GM18907 (cell line): ENCODE measurements at regions not wholly inside any gene's neighbourhood (a gene's known extent, or its start where the extent isn't known, plus 50 kb on each side); places are given as distances from the start of the nearest gene placed in this dataset.
"Not testable (repeated sequence)": the region's sequence is repeated elsewhere in the genome, so short reads cannot be mapped to it uniquely, and the experiment has no call there.

ENCODE experiments used
- ATAC-seq: cut with Tn5 transposase; IDR thresholded peaks from one replicate; pipeline ENCODE4 v1.9.1; 2021; ENCODE audit warnings: mild to moderate bottlenecking, moderate library complexity; ENCODE audit not compliant: unreplicated experiment

DNA sequence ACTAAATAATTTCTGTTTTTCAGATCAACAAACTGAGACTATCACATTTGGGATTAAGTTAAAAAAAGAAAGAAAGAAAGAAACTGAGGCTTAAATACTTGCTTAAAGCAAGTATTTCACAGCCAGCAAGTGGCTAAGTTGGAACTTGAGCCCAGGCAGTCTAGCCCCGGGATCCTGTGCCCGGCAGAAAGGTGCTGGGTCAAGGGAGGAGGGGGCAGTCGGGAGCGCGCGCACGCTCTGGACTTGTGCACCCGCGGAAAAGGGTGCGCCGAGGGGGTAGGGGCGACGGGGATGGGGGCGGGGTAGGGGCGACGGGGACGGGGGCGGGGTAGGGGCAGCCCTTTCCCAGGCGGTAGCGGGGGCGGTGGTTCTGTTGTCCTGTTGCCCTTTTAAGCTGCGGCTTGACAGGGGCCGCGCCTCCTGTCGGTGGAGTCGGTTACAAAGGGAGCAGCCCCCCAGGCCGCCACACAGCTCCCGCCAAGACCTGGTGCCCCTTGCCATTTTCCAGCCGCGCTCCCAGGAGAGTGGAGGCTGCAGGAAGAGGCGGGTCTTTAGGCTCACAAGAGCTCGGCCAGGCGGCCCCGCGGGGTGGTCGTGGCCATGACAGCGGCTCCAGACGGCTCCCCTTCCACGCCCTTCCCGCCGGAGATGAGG is 60.6 kb downstream of the GOLGA8T start:
- not testable (repeated sequence) for ATAC-seq

DNA sequence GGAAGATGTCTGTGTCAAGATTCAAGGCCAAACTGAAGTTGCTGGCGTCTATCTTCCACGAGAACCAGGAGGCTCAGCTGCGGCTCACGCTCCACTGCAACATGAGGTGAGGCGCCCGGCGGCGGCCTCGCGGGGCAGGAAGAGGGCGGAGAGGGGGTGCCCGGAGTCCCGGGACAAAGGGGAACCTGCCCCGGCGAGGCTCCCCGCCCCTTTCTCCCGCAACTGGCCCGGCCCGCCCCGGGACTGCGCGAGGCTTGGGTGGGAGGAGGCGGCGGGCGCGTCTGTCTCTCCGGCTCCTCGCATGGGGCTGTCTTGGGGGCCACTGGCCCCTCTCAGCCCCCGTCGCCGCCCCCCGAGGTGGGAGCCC is 61.1 kb downstream of the GOLGA8T start:
- ATAC-seq: not testable (repeated sequence)

DNA sequence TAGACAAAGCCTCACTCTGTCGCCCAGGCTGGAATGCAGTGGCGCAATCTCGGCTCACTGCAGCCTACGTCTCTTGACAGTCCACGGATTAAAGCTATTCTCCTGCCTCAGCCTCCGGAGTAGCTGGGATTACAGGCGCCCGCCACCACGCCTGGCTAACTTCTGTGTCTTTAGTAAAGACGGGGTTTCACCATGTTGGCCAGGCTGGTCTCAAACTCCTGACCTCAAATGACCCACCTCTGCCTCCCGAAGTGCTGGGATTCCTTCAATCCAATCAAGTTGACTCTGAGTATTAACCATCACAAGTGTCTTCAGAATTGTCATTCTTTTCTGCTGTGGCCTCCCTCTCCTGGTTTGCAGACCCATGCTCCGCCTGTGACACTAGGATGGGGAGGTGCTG is 61.9 kb downstream of the GOLGA8T start:
- not testable (repeated sequence) for ATAC-seq

DNA sequence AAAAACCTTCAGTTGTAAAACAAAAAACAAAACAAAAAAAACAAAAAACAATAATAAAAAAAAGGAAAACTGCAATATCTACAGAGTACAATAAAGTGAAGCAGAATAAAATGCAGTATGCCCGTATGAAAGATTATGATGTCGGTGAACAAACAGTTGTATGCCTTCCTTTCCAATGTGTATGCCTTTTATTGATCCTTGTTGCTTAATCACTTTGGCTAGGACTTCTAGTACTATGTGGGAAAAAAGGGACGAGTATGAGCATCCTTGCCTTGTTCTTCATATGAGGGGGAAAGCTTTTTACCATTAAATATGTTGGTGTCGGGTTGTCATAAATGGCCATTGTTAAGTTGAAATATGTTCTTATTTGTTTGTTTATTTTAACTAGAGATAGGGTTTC is 66.7 kb downstream of the GOLGA8T start:
- ATAC-seq: not testable (repeated sequence)

DNA sequence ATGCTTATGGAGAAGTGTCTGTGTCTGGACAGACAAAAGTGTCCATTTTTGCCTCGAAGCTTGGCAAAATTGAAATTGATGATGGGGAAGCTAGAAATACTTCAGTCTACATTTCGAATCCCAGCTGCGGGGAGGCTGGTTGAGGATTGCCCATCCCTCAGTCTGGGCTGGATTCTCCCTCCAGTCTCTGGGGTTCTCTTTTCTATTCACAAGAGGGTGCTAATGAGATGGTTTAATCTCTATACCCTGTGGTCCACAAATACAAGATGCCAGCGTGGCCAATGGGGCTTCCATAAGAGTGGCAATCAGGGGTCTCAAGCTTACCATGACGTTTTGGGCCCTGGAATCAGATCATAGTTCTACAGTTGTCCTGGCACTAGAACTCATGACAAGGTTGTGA is 78.9 kb downstream of the GOLGA8T start:
- not testable (repeated sequence) for ATAC-seq

DNA sequence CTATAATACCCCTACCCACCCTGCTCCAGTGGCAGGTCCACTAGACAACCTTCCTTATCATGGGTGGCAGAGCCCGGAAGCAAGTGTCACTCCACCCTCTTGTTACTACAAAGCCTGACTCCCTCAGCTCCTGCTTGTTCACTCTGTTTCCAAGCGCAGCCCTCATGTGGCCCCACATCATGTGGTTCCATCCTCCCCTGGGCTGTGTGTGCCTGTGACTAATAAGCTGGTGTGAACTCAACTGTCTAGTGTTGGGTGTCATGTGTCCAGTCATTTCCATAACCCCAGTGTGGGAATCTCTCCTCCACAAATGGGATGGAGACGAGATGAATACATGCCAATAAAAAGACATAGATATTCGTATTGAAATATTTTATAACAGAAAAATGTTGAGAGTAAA is 87.0 kb downstream of the GOLGA8T start:
- not testable (repeated sequence) for ATAC-seq

DNA sequence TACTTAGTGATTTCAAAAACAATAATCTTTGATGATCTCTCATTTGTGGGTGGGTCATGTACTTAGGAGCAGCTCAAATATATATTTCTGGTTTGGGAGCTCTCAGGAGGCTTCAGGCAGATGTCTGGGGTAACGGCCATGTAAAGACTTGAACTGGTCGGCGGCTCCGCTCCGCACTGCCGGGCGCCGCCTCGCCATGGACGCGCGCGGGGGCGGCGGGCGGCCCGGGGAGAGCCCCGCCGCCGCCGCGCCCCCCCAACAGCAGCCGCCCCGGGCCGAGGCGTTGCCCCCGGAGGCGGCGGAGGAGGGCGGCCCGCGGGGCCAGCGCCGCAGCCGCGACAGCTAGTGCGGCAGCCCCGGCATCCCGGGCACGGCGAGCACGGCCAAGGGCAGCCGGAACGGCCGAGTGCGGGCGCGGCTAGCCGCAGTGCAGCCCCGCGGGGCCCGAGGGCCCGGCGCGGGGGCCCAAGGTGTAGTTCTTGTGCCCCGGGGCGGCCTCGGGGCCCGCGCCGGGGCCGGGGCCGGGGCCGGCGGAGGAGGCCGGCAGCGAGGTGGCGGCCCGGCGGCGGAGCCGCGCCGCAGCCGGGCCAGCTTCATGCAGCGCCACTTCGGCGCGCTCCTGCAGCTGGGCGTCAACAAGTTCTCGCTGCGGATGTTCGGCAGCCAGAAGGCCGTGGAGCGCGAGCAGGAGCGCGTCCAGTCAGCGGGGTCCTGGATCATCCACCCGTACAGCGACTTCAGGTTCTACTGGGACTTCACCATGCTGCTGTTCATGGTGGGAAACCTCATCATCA is 88.1 kb downstream of the GOLGA8T start:
- not testable (repeated sequence) for ATAC-seq

DNA sequence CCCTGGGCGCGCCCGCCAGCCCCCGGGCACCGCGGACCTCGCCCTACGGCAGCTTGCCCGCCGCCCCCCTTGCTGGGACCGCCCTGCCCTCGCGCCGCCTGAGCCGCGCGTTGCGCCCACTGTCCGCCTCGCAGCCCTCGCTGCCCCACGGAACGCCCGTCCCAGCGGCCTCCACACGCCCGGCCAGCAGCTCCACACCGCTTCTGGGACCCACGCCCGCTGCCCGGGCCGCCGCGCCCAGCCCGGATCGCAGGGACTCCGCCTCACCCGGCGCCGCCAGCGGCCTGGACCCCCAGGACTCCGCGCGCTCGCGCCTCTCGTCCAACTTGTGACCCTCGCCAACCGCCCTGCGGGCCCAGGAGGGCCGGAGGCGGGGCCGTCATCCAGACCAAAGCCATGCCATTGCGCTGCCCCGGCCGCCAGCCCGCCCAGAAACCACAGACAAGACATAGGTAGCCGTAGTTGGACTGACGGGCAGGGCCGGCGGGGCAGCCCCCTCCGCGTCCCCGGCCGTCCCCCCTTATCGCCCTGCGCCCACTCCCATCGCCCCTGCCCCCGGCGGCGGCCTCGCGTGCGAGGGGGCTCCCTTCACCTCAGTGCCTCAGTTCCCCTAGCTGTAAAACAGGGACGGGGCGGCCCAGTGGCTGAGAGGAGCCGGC is 90.5 kb downstream of the GOLGA8T start:
- not testable (repeated sequence) for ATAC-seq

DNA sequence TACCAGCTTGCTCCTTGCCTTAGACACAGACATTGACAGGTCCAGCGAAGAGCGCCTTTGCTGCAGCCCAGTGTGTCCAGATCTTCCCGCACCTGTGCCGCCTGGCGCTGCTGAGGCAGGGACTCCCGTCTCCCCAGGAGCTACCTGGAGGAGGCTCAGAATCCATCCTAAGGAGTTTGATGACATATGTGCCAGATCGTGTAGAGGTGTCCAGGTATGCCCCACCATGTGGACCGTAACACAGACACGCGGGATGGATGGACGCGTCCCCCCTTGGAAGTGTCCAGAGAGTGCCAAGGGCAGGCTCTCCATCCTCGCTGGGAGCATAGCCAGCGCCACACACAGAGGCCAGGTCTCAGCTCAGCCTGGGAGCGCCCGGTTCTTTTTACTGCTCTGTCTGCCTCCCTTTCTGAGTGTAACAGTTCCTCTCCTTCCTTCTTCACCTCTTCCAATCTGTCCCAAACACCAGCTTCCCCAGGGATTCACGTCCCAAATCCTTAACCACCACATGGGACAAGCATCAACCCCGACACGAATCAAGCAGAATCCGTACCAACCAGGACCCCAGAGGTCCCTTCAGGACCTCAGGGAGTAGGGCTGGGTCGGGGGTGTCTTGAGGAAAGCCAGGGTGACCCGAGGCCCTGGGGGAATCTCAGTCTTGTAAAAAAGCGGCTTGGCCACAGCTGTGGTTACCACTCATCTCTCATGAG is 126.7 kb downstream of the GOLGA8T start:
- ATAC-seq: not testable (repeated sequence)

DNA sequence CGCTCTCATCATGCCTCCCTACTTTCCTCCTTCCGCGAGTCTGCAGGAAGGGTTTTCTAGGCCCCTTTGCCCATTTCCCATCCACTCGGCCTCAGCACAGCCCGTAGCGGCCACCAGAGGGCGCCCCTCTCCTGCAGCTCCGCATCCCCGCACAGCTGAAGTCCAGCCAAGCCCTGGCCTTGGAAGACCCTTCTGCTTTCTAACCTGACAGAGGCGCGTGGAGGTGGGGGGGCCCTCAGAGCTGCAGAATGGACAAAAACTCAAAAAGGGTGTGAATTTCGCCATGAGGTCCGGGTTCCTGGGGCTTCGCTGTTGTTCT is 127.2 kb downstream of the GOLGA8T start:
- peak; percentile 51 for ATAC-seq

DNA sequence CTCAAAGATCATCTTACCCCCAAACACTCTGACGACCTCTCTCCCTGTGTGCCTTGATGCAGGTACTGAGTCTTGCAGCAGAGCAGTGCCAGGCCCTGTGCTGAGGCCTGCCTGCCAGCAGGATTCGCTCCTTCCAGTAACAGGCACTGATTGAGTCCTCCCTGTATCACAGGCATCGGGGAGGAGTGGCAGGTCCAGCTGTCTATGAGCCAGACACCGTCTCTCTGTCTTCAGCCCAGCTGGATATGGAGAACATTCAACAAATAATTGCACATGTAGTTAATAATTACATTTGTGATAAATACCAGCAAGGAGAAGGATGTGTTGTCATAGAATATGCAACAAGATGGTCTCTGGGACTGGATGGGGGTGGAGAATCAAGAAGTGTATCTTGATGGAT is 129.1 kb downstream of the GOLGA8T start:
- ATAC-seq: not testable (repeated sequence)

DNA sequence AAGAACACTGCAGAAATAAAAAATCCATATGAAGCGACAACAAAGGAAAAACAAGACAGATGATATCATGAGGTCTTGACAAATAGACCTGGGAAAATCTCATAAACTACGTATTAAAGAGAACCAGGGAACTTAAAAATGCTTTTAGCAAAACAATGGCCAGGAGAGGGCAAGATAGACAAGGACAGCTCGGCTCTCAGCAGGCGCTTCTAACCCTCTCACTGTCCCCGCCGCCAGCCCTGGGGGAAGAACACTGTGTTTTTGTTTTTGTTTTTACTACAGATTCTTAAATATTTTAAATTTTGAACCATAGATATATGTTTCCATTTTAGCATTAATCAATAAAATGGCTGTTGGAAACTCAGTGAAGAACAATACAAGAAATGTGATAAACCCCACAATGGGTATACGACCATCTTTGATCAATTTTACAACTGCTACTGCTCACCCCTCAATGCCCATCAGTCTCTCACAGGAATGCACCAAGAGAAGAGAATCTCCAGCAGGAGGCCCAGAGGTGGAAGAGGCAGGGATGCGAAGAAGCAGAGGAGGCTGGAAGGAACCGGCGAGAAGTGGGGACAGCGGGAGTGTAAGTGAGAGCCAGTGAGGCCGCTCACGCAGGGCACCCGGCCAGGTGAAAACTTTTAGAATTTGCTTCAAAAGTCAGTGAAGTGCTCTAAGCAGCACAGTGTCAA is 98.0 kb downstream of the CHRFAM7A start:
- not testable (repeated sequence) for ATAC-seq

DNA sequence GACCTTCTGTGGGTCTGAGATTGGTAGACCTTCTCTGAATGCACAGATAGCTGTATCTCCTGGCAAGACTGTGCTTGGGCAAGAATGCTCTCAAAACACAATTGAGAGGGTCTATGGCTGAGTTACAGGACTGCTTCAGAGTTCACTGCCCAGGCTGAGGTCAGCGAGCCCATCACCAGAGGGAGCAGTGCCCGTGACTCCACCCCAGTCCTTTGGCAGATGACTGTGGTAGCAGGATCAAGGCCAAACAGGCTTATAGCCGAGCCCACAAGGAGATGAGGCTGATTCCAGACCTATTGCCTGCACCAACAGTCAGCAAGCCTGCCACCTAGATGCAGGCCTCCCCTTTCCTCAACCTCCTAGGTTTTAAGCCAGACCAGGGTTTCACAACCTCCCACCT is 89.4 kb downstream of the CHRFAM7A start:
- not testable (repeated sequence) for ATAC-seq
